Duodenal mucosa (tissue), 2 donors: ENCODE measurements at regions not wholly inside any gene's neighbourhood (a gene's known extent, or its start where the extent isn't known, plus 50 kb on each side); places are given as distances from the start of the nearest gene placed in this dataset.

Experiments used
- H3K27ac ChIP-seq: one replicate; pipeline ENCODE4 v1.7.0; 2013; ENCODE audit warnings: low read depth, low read length
- H3K27me3 ChIP-seq, 2 donors: one replicate each; pipeline ENCODE4 v1.7.0; 2013; ENCODE audit warnings: low read length in 2 of 2, control low read depth in 1 of 2; ENCODE audit not compliant: insufficient read depth in 2 of 2, control insufficient read depth in 1 of 2
- H3K36me3 ChIP-seq, 2 donors: one replicate each; pipeline ENCODE4 v1.7.0; 2013; ENCODE audit warnings: low read length in 2 of 2, control low read depth in 1 of 2; ENCODE audit not compliant: insufficient read depth in 2 of 2, control insufficient read depth in 1 of 2
- H3K4me1 ChIP-seq, 2 donors: one replicate each; pipeline ENCODE4 v1.7.0; 2013; ENCODE audit warnings: low read length in 2 of 2, control low read depth in 1 of 2; ENCODE audit not compliant: insufficient read depth in 2 of 2, control insufficient read depth in 1 of 2
- H3K4me3 ChIP-seq, 2 donors: one replicate each; pipeline ENCODE4 v1.7.0; 2013; ENCODE audit warnings: low read length in 2 of 2, low read depth in 1 of 2
- H3K9ac ChIP-seq, 2 donors: one replicate each; pipeline ENCODE4 v1.7.0; 2013; ENCODE audit warnings: low read length in 2 of 2, low read depth in 1 of 2
- H3K9me3 ChIP-seq, 2 donors: one replicate each; pipeline ENCODE4 v1.7.0; 2013; ENCODE audit warnings: low read length in 2 of 2, control low read depth in 1 of 2; ENCODE audit not compliant: control insufficient read depth in 1 of 2

DNA sequence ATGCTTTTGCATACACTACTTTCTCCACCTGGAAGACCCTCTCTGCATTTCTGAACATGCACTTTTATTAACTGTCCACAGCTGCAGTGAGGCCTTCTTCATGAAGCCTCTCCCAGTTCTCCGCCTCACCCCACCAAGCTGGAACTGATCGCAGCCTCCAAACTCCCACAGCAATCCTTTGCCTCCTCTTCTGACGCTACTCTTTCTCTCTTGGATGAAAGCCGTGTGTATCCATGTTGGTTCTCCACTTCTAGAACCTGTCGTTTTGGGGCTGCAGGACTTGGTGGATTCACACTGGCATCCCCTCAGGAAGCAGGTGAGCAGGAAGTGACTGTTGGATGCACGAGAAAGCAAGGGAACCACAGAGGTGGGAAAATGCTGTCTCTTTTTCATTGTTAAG is 288.6 kb downstream of the MYCN start:
- H3K9ac ChIP-seq, result no peak overlapping the region
- no peaks in the 10 kb centered on the region for H3K36me3 ChIP-seq
- H3K4me1 ChIP-seq, result no peaks in the 10 kb centered on the region
- no peak overlapping the region for H3K4me3 ChIP-seq
- no peaks in the 10 kb centered on the region for H3K9me3 ChIP-seq
- no peaks in the 10 kb centered on the region for H3K27me3 ChIP-seq
- H3K27ac ChIP-seq, result no peak overlapping the region

DNA sequence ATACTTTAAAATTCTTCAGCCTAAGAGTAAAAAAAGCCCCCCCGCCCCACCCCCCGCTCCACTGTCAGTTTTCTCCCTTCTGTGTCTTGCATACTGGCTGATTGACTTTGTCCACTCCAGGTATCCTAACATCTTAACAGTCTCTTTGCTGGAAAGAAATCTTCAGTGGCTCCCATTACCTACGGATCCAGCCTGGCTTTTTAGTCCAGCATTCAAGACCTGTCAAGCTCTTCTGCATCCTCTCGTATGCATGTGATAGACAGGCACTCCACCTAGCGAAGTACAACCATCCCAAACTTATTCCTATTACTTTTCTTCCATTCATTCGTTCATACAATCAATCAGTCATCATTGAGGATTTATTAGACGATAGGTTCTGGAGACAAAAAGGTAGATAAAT is 288.1 kb downstream of the MYCN start:
- Histone ChIP-seq H3K9me3 (no peaks in the 10 kb centered on the region), H3K27me3 (no peaks in the 10 kb centered on the region), H3K27ac (no peak overlapping the region), H3K9ac (no peak overlapping the region), H3K4me1 (no peaks in the 10 kb centered on the region), H3K4me3 (no peak overlapping the region), H3K36me3 (no peaks in the 10 kb centered on the region)

GRCh38 chr2:16227811-16228462 is 287.6 kb downstream of the MYCN start:
- no peaks in the 10 kb centered on the region for H3K4me1 ChIP-seq
- H3K27me3 ChIP-seq, result no peaks in the 10 kb centered on the region
- H3K36me3 ChIP-seq, result no peaks in the 10 kb centered on the region
- no peak overlapping the region for H3K27ac ChIP-seq
- H3K9ac ChIP-seq, result no peak overlapping the region
- H3K9me3 ChIP-seq, result no peaks in the 10 kb centered on the region
- no peak overlapping the region for H3K4me3 ChIP-seq

- Histone ChIP-seq H3K36me3 (no peaks in the 10 kb centered on the region), H3K4me3 (no peak overlapping the region), H3K9me3 (no peaks in the 10 kb centered on the region), H3K27ac (no peak overlapping the region), H3K4me1 (no peaks in the 10 kb centered on the region), H3K9ac (no peak overlapping the region), H3K27me3 (peaks cover 0 to 3% of the 10 kb centered on the region in 2 donors)
These were observed 286.8 kb downstream of the MYCN start for GRCh38 chr2:16226943-16227664.

DNA sequence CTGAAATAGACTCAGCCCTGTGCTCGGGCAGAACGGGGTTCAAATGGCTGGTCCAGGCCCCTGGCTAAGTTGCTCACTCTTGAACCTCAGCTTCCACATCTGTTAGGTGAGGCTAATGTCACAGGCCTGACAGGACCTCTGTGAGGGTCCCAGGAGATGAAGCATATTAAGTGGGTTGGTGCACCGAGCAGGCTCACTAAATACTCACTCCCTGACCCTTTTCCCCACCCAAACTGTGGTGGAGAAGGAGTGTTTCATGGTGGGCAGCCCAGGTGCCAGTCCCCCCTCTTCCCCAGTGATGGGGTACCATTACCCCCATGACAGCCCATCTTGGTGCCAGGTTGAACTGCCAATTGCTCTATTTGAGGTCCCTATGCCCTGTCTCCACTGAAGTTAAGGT is 286.0 kb downstream of the MYCN start:
- Histone ChIP-seq H3K9ac (no peak overlapping the region), H3K27me3 (peaks cover 0 to 3% of the 10 kb centered on the region in 2 donors), H3K9me3 (no peaks in the 10 kb centered on the region), H3K4me3 (no peak overlapping the region), H3K27ac (no peak overlapping the region), H3K36me3 (no peaks in the 10 kb centered on the region), H3K4me1 (no peaks in the 10 kb centered on the region)

DNA sequence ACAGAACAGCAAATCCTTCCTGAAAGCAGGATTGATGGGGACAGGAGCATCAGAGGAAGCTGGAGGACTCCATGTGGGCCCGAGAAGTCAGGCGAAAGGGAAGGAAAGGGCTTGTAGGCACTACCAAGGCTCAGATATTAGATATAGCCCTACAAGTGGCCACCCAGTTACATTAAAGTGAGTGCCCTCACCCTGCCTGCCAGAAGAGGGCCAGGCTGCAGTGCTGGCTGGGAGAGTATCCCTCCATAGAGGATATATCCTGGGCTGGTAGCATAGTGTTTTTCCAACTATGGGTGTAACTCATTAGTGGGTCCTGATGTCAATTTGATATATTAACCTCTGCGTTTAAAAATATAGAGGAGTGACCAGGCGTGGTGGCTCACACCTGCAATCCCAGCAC is 285.2 kb downstream of the MYCN start:
- H3K9me3 ChIP-seq, result no peaks in the 10 kb centered on the region
- peaks cover 0 to 3% of the 10 kb centered on the region in 2 donors for H3K27me3 ChIP-seq
- H3K4me1 ChIP-seq, result no peaks in the 10 kb centered on the region
- H3K36me3 ChIP-seq, result no peaks in the 10 kb centered on the region
- H3K9ac ChIP-seq, result no peak overlapping the region
- no peak overlapping the region for H3K4me3 ChIP-seq
- H3K27ac ChIP-seq, result no peak overlapping the region

DNA sequence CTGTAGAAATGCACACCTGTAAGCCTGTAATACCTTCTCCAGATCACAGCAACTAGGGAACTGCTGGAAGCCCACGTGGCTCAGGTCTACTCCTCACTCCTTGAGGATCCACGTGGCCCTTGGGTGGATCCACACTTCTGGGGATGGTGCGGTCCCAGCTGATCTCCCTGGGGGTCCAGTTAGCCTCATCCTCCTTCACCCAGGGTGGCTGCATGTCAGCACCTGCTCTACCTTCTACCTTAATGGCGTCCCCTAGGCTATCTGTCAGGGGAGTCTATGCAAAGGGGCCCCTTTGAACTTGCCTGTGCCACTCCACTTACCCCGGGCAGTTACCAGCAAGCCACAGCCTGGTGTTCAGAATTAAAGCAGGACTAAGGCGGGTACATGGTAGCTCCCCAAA is 284.7 kb downstream of the MYCN start:
- Histone ChIP-seq H3K27ac (no peak overlapping the region), H3K4me3 (no peak overlapping the region), H3K27me3 (peaks cover 0 to 3% of the 10 kb centered on the region in 2 donors), H3K4me1 (no peaks in the 10 kb centered on the region), H3K36me3 (no peaks in the 10 kb centered on the region), H3K9ac (no peak overlapping the region), H3K9me3 (no peaks in the 10 kb centered on the region)

DNA sequence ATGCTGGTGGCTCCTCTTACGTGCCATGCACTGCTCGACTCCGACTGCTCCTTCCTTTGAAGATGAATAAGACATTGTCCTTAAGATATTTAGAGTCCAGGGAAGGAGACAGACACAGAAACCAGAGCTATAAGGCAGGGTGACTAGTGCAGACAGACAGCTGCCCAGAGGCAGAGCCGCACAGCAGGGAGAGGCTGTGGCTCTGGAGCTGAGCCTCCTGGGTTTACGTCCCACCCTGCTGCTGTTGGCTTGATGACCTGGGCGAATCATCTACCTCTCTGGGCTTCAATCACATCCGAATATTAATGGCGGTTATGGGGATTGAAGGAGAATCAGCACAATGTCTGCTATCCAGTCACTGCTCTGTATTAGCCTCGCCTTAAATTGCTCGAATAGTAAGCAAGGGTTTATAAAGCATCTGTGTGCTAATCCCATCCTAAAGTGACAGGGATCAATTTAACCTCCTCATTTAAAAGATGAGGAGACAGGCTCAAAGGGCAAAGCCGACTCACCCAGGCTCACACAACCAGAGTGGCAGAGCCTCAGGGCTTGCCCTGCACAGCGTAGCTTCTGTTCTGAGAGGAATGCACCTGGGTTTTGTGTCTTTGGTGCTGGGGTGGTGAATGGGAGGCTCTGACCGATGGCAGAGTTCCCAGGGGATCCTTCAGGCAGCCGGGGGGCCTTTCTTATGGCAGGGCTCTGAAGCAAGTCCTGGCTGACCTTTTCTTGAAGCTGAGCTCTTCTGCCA is 284.1 kb downstream of the MYCN start:
- Histone ChIP-seq H3K9ac (no peak overlapping the region), H3K36me3 (no peaks in the 10 kb centered on the region), H3K9me3 (no peaks in the 10 kb centered on the region), H3K27ac (no peak overlapping the region), H3K27me3 (peaks cover 0 to 3% of the 10 kb centered on the region in 2 donors), H3K4me3 (no peak overlapping the region), H3K4me1 (no peaks in the 10 kb centered on the region)

DNA sequence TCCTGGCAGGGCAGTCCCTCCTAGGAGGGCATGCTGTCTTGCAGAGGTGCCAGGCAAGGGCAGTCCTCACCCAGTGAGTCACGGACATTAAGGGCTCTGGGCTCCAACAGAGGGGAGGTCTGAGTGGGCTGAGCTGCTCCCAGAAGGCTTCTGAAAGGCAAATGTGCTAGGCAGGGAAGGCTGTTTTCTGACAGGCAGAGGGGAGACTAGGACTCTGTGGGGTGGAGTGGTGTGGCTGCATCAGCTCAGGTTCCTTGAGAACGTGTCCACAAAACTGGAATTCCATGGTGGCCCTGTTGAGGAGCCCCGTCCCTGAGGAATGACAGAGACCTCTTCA is 283.5 kb downstream of the MYCN start:
- Histone ChIP-seq H3K27me3 (peaks cover 0 to 3% of the 10 kb centered on the region in 2 donors), H3K9me3 (no peaks in the 10 kb centered on the region)

DNA sequence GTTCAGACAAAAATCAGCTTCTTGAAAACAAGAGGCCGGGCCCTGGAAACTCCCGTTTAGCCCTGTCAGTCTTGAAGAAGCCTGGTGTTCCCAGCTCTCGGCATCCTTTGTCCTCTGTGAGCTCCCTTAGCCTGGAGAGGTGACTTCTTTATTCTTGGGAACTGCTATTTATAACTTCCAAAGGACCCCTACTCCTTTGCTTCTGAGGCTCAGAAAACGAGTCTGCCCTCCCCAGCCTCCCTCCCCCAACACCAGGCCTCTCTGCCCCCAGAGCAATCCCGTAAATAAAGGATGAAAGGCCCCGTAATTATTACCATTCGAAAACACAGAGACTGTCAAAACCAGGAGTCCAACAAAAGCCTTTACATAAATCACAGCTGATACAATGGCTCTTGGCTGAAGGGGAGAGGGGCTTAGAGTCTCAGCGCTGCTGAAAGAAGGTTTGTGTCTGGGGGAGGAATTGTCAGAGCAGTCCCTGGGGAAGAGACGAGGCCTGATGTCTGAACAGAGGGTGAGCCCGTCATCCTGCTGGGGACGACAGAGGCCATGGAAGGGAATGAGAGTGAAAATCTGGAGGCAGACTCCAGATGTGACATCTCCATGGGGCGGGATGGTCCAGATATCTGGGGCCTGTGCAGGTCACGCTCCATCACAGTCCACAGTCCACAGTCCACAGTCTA is 283.0 kb downstream of the MYCN start:
- Histone ChIP-seq H3K4me3 (no peak overlapping the region), H3K27me3 (peaks cover 0 to 3% of the 10 kb centered on the region in 2 donors), H3K36me3 (no peaks in the 10 kb centered on the region), H3K27ac (no peak overlapping the region), H3K9ac (no peak overlapping the region), H3K9me3 (no peaks in the 10 kb centered on the region), H3K4me1 (no peaks in the 10 kb centered on the region)

More for the DNA sequence above, 283.5 kb downstream of the MYCN start:
- Histone ChIP-seq H3K27ac (no peak overlapping the region), H3K4me1 (no peaks in the 10 kb centered on the region), H3K36me3 (no peaks in the 10 kb centered on the region), H3K4me3 (no peak overlapping the region), H3K9ac (no peak overlapping the region)
